ENCODE measurements at regions not wholly inside any gene's neighbourhood (a gene's known extent, or its start where the extent isn't known, plus 50 kb on each side); places are given as distances from the start of the nearest gene placed in this dataset.

- no peak for DNase-seq
- H3K4me3 Mint-ChIP-seq (ENCODE audit: low read depth, unreplicated experiment), result no peak overlapping the region
- CTCF ChIA-PET, result no interaction called here
- intact Hi-C loops (cut with micrococcal nuclease; ENCODE audit: unreplicated experiment), result loop anchor here (10.0 kb wide), 1 partner anchor 58 kb away; no protein-coding TSS in a partner anchor
- TF ChIP-seq CTCF (IDR thresholded peaks at IDR 0.05; ENCODE audit: unreplicated experiment), result no peak
- no TSS peak for BruUV-seq (replicated peaks)
- no peaks in the 10 kb centered on the region for H3K4me1 Mint-ChIP-seq (ENCODE audit: low read depth, unreplicated experiment)
- H3K36me3 Mint-ChIP-seq (ENCODE audit: insufficient read depth, unreplicated experiment), result no peaks in the 10 kb centered on the region
- no peaks in the 10 kb centered on the region for H3K9me3 Mint-ChIP-seq (ENCODE audit: low read depth, unreplicated experiment)
- H3K27me3 Mint-ChIP-seq (ENCODE audit: unreplicated experiment), result no peaks in the 10 kb centered on the region
- no peak overlapping the region for H3K27ac Mint-ChIP-seq (ENCODE audit: unreplicated experiment)
Observed at GRCh38 chr15:62712455-62712839, 330.1 kb upstream of the TPM1 start.

- CTCF ChIA-PET, result no interaction called here
- BruUV-seq (replicated peaks), result no TSS peak
- intact Hi-C loops (cut with micrococcal nuclease; ENCODE audit: unreplicated experiment), result loop anchor here (10.0 kb wide), 1 partner anchor 61 kb away; no protein-coding TSS in a partner anchor
- DNase-seq, result no peak
- Mint-ChIP-seq H3K27me3 (ENCODE audit: unreplicated experiment) (no peaks in the 10 kb centered on the region), H3K27ac (ENCODE audit: unreplicated experiment) (no peak overlapping the region), H3K4me3 (ENCODE audit: low read depth, unreplicated experiment) (no peak overlapping the region), H3K36me3 (ENCODE audit: insufficient read depth, unreplicated experiment) (no peaks in the 10 kb centered on the region), H3K9me3 (ENCODE audit: low read depth, unreplicated experiment) (no peaks in the 10 kb centered on the region), H3K4me1 (ENCODE audit: low read depth, unreplicated experiment) (no peaks in the 10 kb centered on the region)
- TF ChIP-seq CTCF (IDR thresholded peaks at IDR 0.05; ENCODE audit: unreplicated experiment), result no peak
Observed at GRCh38 chr15:62715946-62716345, 326.6 kb upstream of the TPM1 start.

GRCh38 chr15:62717496-62717895 lies 325.1 kb upstream of the TPM1 start:
- CTCF ChIA-PET, result no interaction called here
- no peak for TF ChIP-seq CTCF (IDR thresholded peaks at IDR 0.05; ENCODE audit: unreplicated experiment)
- H3K36me3 Mint-ChIP-seq (ENCODE audit: insufficient read depth, unreplicated experiment), result no peaks in the 10 kb centered on the region

GRCh38 chr15:62719316-62719715 lies 323.2 kb upstream of the TPM1 start:
- CTCF ChIA-PET, result interaction anchor here (0.6 kb wide), 1 partner anchor 226 kb away, joined by 6 read pairs; no protein-coding TSS in a partner anchor
- H3K9me3 Mint-ChIP-seq (ENCODE audit: low read depth, unreplicated experiment), result no peaks in the 10 kb centered on the region
- no peaks in the 10 kb centered on the region for H3K4me1 Mint-ChIP-seq (ENCODE audit: low read depth, unreplicated experiment)
- H3K27me3 Mint-ChIP-seq (ENCODE audit: unreplicated experiment), result no peaks in the 10 kb centered on the region
- no peak overlapping the region for H3K4me3 Mint-ChIP-seq (ENCODE audit: low read depth, unreplicated experiment)
- no peak overlapping the region for H3K27ac Mint-ChIP-seq (ENCODE audit: unreplicated experiment)
- no TSS peak for BruUV-seq (replicated peaks)
- intact Hi-C loops (cut with micrococcal nuclease; ENCODE audit: unreplicated experiment), result loop anchor here (10.0 kb wide), 1 partner anchor 65 kb away; no protein-coding TSS in a partner anchor
- H3K36me3 Mint-ChIP-seq (ENCODE audit: insufficient read depth, unreplicated experiment), result no peaks in the 10 kb centered on the region
- no peak for TF ChIP-seq CTCF (IDR thresholded peaks at IDR 0.05; ENCODE audit: unreplicated experiment)
- DNase-seq, result no peak

More at GRCh38 chr15:62717496-62717895, 325.1 kb upstream of the TPM1 start:
- no peak overlapping the region for H3K4me3 Mint-ChIP-seq (ENCODE audit: low read depth, unreplicated experiment)
- BruUV-seq (replicated peaks), result no TSS peak
- DNase-seq, result no peak
- H3K27me3 Mint-ChIP-seq (ENCODE audit: unreplicated experiment), result no peaks in the 10 kb centered on the region
- H3K27ac Mint-ChIP-seq (ENCODE audit: unreplicated experiment), result no peak overlapping the region
- H3K9me3 Mint-ChIP-seq (ENCODE audit: low read depth, unreplicated experiment), result no peaks in the 10 kb centered on the region
- no peaks in the 10 kb centered on the region for H3K4me1 Mint-ChIP-seq (ENCODE audit: low read depth, unreplicated experiment)
- intact Hi-C loops (cut with micrococcal nuclease; ENCODE audit: unreplicated experiment), result loop anchor here (10.0 kb wide), 1 partner anchor 63 kb away; no protein-coding TSS in a partner anchor

Measured in Calu3 (cell line).